ENCODE measurements at regions not wholly inside any gene's neighbourhood (a gene's known extent, or its start where the extent isn't known, plus 50 kb on each side); places are given as distances from the start of the nearest gene placed in this dataset.

DNA sequence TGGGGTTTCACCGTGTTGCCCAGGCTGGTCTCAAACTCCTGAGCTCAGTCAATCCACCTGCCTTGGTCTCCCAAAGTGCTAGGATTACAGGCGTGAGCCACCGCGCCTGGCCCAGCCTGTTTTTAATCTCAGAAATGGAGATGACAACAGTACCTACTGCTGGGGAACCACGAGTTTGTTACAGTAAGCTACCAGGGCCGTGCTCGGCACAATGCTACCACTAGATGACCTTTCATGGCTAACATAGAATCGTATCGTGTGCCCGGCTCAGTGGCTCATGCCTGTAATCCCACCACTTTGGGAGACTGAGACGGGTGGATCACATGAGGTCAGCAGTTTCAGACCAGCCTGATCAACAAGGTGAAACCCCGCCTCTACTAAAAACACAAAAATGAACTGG lies 90.8 kb upstream of the SLC34A2 start:
- no TSS peak for BruUV-seq (replicated peaks)

DNA sequence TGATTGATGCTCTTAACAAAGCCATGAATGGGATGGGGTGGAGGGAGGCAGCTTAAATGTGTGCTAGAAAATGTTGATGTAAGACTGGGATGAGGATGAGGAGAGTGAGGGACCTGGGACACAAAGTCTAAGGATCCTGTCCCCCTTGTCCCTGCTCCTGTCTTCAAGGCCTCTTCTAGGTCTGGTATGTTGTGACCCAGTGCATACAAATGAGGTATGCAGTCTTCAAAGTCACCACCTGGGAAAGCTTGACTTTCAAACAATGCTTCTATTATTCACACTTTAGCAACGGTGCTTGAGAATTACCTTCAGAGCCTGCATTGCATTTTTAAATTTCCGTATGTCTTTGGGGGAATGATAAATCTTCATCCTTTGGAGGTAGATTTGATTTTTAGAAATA lies 88.4 kb upstream of the SLC34A2 start:
- no peaks in the 10 kb centered on the region for H3K27me3 Mint-ChIP-seq (ENCODE audit: insufficient read depth, unreplicated experiment)
- DNase-seq (ENCODE audit: unreplicated experiment) = no peak
- POLR2A ChIA-PET = interaction anchor here (0.9 kb wide), 1 partner anchor 11 kb away, joined by 3 read pairs; no protein-coding TSS in a partner anchor
- H3K4me1 Mint-ChIP-seq (ENCODE audit: insufficient read depth, unreplicated experiment) = peaks cover 5% of the 10 kb centered on the region
- CTCF ChIA-PET = no interaction called here
- BruUV-seq (replicated peaks) = no TSS peak
- no peak overlapping the region for H3K4me3 Mint-ChIP-seq (ENCODE audit: unreplicated experiment)
- H3K9me3 Mint-ChIP-seq (ENCODE audit: unreplicated experiment) = no peaks in the 10 kb centered on the region
- H3K27ac Mint-ChIP-seq (ENCODE audit: low read depth, unreplicated experiment) = no peak overlapping the region
- no peaks in the 10 kb centered on the region for H3K36me3 Mint-ChIP-seq (ENCODE audit: insufficient read depth, unreplicated experiment)
- TF ChIP-seq, protein P1, sequence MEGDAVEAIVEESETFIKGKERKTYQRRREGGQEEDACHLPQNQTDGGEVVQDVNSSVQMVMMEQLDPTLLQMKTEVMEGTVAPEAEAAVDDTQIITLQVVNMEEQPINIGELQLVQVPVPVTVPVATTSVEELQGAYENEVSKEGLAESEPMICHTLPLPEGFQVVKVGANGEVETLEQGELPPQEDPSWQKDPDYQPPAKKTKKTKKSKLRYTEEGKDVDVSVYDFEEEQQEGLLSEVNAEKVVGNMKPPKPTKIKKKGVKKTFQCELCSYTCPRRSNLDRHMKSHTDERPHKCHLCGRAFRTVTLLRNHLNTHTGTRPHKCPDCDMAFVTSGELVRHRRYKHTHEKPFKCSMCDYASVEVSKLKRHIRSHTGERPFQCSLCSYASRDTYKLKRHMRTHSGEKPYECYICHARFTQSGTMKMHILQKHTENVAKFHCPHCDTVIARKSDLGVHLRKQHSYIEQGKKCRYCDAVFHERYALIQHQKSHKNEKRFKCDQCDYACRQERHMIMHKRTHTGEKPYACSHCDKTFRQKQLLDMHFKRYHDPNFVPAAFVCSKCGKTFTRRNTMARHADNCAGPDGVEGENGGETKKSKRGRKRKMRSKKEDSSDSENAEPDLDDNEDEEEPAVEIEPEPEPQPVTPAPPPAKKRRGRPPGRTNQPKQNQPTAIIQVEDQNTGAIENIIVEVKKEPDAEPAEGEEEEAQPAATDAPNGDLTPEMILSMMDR (IDR thresholded peaks at IDR 0.05; ENCODE audit: unreplicated experiment) = no peak
- intact Hi-C loops (cut with micrococcal nuclease) = no loop called here

More for the DNA sequence above, 90.8 kb upstream of the SLC34A2 start:
- CTCF ChIA-PET = no interaction called here
- Mint-ChIP-seq H3K9me3 (ENCODE audit: unreplicated experiment) (no peaks in the 10 kb centered on the region), H3K27ac (ENCODE audit: low read depth, unreplicated experiment) (no peak overlapping the region), H3K36me3 (ENCODE audit: insufficient read depth, unreplicated experiment) (no peaks in the 10 kb centered on the region), H3K27me3 (ENCODE audit: insufficient read depth, unreplicated experiment) (no peaks in the 10 kb centered on the region), H3K4me1 (ENCODE audit: insufficient read depth, unreplicated experiment) (peaks cover 5% of the 10 kb centered on the region), H3K4me3 (ENCODE audit: unreplicated experiment) (no peak overlapping the region)
- TF ChIP-seq, protein P1 (IDR thresholded peaks at IDR 0.05; ENCODE audit: unreplicated experiment) = no peak
- no peak for DNase-seq (ENCODE audit: unreplicated experiment)
- intact Hi-C loops (cut with micrococcal nuclease) = no loop called here
- POLR2A ChIA-PET = no interaction called here

DNA sequence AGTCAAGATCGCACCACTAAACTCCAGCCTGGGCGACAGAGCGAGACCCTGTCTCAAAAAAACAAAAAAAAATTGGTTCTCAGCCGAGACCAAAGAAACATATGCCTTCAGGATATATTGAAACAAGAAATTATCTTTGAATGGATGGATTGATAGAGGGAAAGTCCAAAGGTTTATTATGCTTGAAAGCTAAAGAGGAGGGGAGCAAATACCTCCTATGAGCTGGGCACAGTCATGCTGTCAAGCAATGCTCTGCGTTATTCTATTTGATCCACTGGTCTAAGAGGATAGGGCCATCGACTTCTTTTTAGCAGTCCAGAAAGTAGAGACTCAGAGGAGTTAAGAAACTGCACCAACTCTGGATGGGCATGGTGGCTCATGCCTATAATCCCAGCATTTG lies 85.9 kb upstream of the SLC34A2 start:
- H3K36me3 Mint-ChIP-seq (ENCODE audit: insufficient read depth, unreplicated experiment) = no peaks in the 10 kb centered on the region
- TF ChIP-seq, protein P1 (IDR thresholded peaks at IDR 0.05; ENCODE audit: unreplicated experiment) = no peak
- H3K4me3 Mint-ChIP-seq (ENCODE audit: unreplicated experiment) = no peak overlapping the region
- POLR2A ChIA-PET = no interaction called here
- no peaks in the 10 kb centered on the region for H3K9me3 Mint-ChIP-seq (ENCODE audit: unreplicated experiment)
- no peak for DNase-seq (ENCODE audit: unreplicated experiment)
- peaks cover 5% of the 10 kb centered on the region for H3K4me1 Mint-ChIP-seq (ENCODE audit: insufficient read depth, unreplicated experiment)
- intact Hi-C loops (cut with micrococcal nuclease) = no loop called here
- CTCF ChIA-PET = interaction anchor here (1.1 kb wide), 1 partner anchor 39 kb away, joined by 3 read pairs; no protein-coding TSS in a partner anchor
- BruUV-seq (replicated peaks) = no TSS peak
- no peaks in the 10 kb centered on the region for H3K27me3 Mint-ChIP-seq (ENCODE audit: insufficient read depth, unreplicated experiment)
- H3K27ac Mint-ChIP-seq (ENCODE audit: low read depth, unreplicated experiment) = no peak overlapping the region

DNA sequence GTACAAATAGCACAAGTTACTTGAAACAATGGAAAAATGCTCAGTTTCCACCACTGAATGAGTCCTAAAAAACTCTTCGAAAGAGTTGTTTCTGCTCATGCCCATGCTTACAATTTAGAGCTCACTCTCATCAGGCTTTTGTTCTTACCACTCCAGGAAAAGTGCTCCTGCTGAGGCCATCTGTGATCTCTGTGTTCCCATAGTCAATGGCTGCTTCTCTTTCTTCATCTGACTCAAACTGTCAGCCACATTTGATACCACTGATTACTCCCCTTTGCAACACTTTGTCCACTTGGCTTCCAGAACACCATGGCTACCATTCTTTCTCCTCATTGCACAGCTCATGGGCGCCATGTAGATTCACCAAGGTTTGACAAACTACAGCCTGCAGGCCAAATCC lies 80.0 kb upstream of the SLC34A2 start:
- H3K36me3 Mint-ChIP-seq (ENCODE audit: insufficient read depth, unreplicated experiment) = no peaks in the 10 kb centered on the region
- ChIA-PET POLR2A (interaction anchor here (0.7 kb wide), 1 partner anchor 13 kb away, joined by 3 read pairs; no protein-coding TSS in a partner anchor), CTCF (interaction anchor here (1.0 kb wide), 1 partner anchor 10 kb away, joined by 3 read pairs; no protein-coding TSS in a partner anchor)
- no TSS peak for BruUV-seq (replicated peaks)
- H3K27me3 Mint-ChIP-seq (ENCODE audit: insufficient read depth, unreplicated experiment) = no peaks in the 10 kb centered on the region
- DNase-seq (ENCODE audit: unreplicated experiment) = no peak
- no peaks in the 10 kb centered on the region for H3K9me3 Mint-ChIP-seq (ENCODE audit: unreplicated experiment)
- TF ChIP-seq, protein P1 (IDR thresholded peaks at IDR 0.05; ENCODE audit: unreplicated experiment) = no peak
- intact Hi-C loops (cut with micrococcal nuclease) = no loop called here
- no peak overlapping the region for H3K4me3 Mint-ChIP-seq (ENCODE audit: unreplicated experiment)
- H3K4me1 Mint-ChIP-seq (ENCODE audit: insufficient read depth, unreplicated experiment) = no peaks in the 10 kb centered on the region
- no peak overlapping the region for H3K27ac Mint-ChIP-seq (ENCODE audit: low read depth, unreplicated experiment)
